ENCODE measurements at regions not wholly inside any gene's neighbourhood (a gene's known extent, or its start where the extent isn't known, plus 50 kb on each side); places are given as distances from the start of the nearest gene placed in this dataset.

DNA sequence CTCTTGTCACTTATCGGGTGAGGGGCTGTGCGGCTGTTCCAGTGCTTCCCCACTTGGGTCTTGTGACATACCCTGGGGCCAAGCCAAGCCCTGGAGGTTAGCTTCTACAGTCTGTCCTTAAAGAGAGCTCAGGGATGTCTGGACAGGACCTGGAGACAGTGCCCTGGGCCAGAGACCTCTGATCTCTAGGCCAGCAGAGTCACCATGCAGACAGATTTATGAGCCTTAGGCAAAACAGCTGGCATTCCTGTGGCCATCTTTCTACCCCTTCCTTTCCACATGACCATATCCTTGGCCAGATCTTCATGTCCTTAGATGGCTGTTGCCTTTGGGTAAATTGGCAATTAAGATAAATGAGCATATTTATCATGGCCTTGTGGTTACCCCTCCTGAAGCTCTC is 678.6 kb downstream of the MAFB start:
- no peak overlapping the region for H2AFZ ChIP-seq
- no peaks in the 10 kb centered on the region for H3K36me3 ChIP-seq (ENCODE audit: insufficient read depth)

More for the DNA sequence above, 678.6 kb downstream of the MAFB start:
- Histone ChIP-seq H3K27me3 (ENCODE audit: insufficient read depth) (no peaks in the 10 kb centered on the region), H3K27ac (ENCODE audit: low read depth) (no peak overlapping the region), H3F3A (replicated peaks; ENCODE audit: low read depth) (no peaks in the 10 kb centered on the region), H3K4me1 (ENCODE audit: insufficient read depth) (no peaks in the 10 kb centered on the region), H3K4me3 (no peak overlapping the region), H3K9me2 (ENCODE audit: insufficient read depth) (no peaks in the 10 kb centered on the region), H3K79me2 (replicated peaks; ENCODE audit: insufficient read depth) (no peaks in the 10 kb centered on the region), H4K20me1 (replicated peaks; ENCODE audit: insufficient read depth) (no peaks in the 10 kb centered on the region), H3K4me2 (no peak overlapping the region)
- peaks cover 3% of the 10 kb centered on the region for H3K27me3 Mint-ChIP-seq (ENCODE audit: insufficient read depth, low read depth, poor library complexity)
- H3K27ac Mint-ChIP-seq, result no peak overlapping the region
- no peaks in the 10 kb centered on the region for H3K4me1 Mint-ChIP-seq
- DNase-seq (ENCODE audit: low spot score) (no peak), ATAC-seq (no peak)
- TF ChIP-seq STAT1 (IDR thresholded peaks at IDR 0.05; ENCODE audit: unreplicated experiment) (no peak), CREB1 (CRISPR knock-in tag; IDR thresholded peaks at IDR 0.05; ENCODE audit: low read depth) (no peak), EZH2 (IDR thresholded peaks at IDR 0.05; ENCODE audit: low read depth, unreplicated experiment) (no peak), ZNF114 (CRISPR knock-in tag; IDR thresholded peaks at IDR 0.05) (no peak), POLR2AphosphoS5 (IDR thresholded peaks at IDR 0.05; ENCODE audit: low read depth) (no peak), ZNF331 (CRISPR knock-in tag; IDR thresholded peaks at IDR 0.05; ENCODE audit: low read depth) (no peak), NANOG (IDR thresholded peaks at IDR 0.05; ENCODE audit: borderline replicate concordance) (no peak), EZH2phosphoT487 (IDR thresholded peaks at IDR 0.05; ENCODE audit: unreplicated experiment) (no peak), JUNB (IDR thresholded peaks at IDR 0.05; ENCODE audit: unreplicated experiment) (no peak)
- TF ChIP-seq, protein P1, sequence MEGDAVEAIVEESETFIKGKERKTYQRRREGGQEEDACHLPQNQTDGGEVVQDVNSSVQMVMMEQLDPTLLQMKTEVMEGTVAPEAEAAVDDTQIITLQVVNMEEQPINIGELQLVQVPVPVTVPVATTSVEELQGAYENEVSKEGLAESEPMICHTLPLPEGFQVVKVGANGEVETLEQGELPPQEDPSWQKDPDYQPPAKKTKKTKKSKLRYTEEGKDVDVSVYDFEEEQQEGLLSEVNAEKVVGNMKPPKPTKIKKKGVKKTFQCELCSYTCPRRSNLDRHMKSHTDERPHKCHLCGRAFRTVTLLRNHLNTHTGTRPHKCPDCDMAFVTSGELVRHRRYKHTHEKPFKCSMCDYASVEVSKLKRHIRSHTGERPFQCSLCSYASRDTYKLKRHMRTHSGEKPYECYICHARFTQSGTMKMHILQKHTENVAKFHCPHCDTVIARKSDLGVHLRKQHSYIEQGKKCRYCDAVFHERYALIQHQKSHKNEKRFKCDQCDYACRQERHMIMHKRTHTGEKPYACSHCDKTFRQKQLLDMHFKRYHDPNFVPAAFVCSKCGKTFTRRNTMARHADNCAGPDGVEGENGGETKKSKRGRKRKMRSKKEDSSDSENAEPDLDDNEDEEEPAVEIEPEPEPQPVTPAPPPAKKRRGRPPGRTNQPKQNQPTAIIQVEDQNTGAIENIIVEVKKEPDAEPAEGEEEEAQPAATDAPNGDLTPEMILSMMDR (conservative IDR thresholded peaks at IDR 0.05; ENCODE audit: low read depth in 2 of 2), result no peak
- TF ChIP-seq, protein P2, sequence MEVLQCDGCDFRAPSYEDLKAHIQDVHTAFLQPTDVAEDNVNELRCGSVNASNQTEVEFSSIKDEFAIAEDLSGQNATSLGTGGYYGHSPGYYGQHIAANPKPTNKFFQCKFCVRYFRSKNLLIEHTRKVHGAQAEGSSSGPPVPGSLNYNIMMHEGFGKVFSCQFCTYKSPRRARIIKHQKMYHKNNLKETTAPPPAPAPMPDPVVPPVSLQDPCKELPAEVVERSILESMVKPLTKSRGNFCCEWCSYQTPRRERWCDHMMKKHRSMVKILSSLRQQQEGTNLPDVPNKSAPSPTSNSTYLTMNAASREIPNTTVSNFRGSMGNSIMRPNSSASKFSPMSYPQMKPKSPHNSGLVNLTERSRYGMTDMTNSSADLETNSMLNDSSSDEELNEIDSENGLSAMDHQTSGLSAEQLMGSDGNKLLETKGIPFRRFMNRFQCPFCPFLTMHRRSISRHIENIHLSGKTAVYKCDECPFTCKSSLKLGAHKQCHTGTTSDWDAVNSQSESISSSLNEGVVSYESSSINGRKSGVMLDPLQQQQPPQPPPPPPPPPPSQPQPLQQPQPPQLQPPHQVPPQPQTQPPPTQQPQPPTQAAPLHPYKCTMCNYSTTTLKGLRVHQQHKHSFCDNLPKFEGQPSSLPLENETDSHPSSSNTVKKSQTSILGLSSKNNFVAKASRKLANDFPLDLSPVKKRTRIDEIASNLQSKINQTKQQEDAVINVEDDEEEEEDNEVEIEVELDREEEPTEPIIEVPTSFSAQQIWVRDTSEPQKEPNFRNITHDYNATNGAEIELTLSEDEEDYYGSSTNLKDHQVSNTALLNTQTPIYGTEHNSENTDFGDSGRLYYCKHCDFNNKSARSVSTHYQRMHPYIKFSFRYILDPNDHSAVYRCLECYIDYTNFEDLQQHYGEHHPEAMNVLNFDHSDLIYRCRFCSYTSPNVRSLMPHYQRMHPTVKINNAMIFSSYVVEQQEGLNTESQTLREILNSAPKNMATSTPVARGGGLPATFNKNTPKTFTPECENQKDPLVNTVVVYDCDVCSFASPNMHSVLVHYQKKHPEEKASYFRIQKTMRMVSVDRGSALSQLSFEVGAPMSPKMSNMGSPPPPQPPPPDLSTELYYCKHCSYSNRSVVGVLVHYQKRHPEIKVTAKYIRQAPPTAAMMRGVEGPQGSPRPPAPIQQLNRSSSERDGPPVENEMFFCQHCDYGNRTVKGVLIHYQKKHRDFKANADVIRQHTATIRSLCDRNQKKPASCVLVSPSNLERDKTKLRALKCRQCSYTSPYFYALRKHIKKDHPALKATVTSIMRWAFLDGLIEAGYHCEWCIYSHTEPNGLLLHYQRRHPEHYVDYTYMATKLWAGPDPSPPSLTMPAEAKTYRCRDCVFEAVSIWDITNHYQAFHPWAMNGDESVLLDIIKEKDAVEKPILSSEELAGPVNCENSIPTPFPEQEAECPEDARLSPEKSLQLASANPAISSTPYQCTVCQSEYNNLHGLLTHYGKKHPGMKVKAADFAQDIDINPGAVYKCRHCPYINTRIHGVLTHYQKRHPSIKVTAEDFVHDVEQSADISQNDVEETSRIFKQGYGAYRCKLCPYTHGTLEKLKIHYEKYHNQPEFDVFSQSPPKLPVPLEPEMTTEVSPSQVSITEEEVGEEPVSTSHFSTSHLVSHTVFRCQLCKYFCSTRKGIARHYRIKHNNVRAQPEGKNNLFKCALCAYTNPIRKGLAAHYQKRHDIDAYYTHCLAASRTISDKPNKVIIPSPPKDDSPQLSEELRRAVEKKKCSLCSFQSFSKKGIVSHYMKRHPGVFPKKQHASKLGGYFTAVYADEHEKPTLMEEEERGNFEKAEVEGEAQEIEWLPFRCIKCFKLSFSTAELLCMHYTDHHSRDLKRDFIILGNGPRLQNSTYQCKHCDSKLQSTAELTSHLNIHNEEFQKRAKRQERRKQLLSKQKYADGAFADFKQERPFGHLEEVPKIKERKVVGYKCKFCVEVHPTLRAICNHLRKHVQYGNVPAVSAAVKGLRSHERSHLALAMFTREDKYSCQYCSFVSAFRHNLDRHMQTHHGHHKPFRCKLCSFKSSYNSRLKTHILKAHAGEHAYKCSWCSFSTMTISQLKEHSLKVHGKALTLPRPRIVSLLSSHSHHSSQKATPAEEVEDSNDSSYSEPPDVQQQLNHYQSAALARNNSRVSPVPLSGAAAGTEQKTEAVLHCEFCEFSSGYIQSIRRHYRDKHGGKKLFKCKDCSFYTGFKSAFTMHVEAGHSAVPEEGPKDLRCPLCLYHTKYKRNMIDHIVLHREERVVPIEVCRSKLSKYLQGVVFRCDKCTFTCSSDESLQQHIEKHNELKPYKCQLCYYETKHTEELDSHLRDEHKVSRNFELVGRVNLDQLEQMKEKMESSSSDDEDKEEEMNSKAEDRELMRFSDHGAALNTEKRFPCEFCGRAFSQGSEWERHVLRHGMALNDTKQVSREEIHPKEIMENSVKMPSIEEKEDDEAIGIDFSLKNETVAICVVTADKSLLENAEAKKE (CRISPR knock-in tag; IDR thresholded peaks at IDR 0.05), result no peak
- TF ChIP-seq, protein P3, sequence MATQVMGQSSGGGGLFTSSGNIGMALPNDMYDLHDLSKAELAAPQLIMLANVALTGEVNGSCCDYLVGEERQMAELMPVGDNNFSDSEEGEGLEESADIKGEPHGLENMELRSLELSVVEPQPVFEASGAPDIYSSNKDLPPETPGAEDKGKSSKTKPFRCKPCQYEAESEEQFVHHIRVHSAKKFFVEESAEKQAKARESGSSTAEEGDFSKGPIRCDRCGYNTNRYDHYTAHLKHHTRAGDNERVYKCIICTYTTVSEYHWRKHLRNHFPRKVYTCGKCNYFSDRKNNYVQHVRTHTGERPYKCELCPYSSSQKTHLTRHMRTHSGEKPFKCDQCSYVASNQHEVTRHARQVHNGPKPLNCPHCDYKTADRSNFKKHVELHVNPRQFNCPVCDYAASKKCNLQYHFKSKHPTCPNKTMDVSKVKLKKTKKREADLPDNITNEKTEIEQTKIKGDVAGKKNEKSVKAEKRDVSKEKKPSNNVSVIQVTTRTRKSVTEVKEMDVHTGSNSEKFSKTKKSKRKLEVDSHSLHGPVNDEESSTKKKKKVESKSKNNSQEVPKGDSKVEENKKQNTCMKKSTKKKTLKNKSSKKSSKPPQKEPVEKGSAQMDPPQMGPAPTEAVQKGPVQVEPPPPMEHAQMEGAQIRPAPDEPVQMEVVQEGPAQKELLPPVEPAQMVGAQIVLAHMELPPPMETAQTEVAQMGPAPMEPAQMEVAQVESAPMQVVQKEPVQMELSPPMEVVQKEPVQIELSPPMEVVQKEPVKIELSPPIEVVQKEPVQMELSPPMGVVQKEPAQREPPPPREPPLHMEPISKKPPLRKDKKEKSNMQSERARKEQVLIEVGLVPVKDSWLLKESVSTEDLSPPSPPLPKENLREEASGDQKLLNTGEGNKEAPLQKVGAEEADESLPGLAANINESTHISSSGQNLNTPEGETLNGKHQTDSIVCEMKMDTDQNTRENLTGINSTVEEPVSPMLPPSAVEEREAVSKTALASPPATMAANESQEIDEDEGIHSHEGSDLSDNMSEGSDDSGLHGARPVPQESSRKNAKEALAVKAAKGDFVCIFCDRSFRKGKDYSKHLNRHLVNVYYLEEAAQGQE (IDR thresholded peaks at IDR 0.05; ENCODE audit: unreplicated experiment), result no peak
- TF ChIP-seq, protein P4, sequence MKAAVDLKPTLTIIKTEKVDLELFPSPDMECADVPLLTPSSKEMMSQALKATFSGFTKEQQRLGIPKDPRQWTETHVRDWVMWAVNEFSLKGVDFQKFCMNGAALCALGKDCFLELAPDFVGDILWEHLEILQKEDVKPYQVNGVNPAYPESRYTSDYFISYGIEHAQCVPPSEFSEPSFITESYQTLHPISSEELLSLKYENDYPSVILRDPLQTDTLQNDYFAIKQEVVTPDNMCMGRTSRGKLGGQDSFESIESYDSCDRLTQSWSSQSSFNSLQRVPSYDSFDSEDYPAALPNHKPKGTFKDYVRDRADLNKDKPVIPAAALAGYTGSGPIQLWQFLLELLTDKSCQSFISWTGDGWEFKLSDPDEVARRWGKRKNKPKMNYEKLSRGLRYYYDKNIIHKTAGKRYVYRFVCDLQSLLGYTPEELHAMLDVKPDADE (IDR thresholded peaks at IDR 0.05), result no peak
- H3K36me3 Mint-ChIP-seq (ENCODE audit: low read depth), result no peaks in the 10 kb centered on the region
- no peaks in the 10 kb centered on the region; the same call in 2 of the 3 replicates for H3K9me3 Mint-ChIP-seq
- no peak overlapping the region for H3K4me3 Mint-ChIP-seq
